ENCODE measurements at regions not wholly inside any gene's neighbourhood (a gene's known extent, or its start where the extent isn't known, plus 50 kb on each side); places are given as distances from the start of the nearest gene placed in this dataset.
A peak's percentile ranks its signal among the peaks of the same experiment; 100 is the strongest.

DNA sequence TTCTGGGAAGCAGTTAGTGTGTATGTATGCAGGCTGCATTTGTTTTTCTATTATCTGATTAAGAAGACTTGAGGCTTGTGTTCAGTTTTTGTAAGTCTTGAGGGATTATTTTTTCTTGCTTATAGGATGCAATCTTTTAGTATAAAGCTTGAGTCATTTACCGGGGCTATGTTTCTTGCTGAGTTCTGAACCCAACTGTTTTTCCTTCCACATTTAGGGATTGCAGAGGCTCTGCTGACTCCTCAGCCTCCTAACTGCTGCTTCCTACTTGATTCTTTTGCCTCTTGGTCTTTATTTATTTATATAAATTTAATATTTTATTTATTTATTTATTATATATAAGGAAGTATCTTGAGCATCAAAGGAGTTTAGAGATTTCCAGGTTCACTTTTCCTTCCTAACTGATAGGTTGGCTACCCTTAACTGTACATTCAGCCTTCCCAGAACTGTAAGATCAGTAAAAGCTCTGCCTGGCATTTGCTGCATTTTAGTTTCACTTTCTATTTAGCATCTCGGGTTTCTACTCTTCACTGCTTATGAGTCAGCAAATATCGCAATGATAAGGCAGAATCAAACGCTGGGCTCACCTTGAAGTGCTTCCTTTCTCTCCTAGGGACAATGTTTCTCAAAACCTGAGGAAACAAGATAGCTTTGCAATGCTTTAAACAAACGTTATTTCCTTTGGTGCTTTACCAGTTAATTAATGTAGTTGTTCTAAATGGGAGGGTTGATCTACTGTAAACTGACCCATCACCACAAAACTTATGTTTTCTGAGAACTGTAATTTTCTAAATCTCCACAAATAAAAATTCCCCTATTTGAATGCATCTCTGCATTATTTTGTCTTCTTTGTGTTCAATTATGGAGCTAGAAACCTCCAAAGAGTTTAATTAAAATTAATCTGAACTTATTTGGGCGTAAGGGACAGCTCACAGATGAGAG, 1183.7 kb upstream of the TMEM132C start (continued):
- TF ChIP-seq, protein P1, sequence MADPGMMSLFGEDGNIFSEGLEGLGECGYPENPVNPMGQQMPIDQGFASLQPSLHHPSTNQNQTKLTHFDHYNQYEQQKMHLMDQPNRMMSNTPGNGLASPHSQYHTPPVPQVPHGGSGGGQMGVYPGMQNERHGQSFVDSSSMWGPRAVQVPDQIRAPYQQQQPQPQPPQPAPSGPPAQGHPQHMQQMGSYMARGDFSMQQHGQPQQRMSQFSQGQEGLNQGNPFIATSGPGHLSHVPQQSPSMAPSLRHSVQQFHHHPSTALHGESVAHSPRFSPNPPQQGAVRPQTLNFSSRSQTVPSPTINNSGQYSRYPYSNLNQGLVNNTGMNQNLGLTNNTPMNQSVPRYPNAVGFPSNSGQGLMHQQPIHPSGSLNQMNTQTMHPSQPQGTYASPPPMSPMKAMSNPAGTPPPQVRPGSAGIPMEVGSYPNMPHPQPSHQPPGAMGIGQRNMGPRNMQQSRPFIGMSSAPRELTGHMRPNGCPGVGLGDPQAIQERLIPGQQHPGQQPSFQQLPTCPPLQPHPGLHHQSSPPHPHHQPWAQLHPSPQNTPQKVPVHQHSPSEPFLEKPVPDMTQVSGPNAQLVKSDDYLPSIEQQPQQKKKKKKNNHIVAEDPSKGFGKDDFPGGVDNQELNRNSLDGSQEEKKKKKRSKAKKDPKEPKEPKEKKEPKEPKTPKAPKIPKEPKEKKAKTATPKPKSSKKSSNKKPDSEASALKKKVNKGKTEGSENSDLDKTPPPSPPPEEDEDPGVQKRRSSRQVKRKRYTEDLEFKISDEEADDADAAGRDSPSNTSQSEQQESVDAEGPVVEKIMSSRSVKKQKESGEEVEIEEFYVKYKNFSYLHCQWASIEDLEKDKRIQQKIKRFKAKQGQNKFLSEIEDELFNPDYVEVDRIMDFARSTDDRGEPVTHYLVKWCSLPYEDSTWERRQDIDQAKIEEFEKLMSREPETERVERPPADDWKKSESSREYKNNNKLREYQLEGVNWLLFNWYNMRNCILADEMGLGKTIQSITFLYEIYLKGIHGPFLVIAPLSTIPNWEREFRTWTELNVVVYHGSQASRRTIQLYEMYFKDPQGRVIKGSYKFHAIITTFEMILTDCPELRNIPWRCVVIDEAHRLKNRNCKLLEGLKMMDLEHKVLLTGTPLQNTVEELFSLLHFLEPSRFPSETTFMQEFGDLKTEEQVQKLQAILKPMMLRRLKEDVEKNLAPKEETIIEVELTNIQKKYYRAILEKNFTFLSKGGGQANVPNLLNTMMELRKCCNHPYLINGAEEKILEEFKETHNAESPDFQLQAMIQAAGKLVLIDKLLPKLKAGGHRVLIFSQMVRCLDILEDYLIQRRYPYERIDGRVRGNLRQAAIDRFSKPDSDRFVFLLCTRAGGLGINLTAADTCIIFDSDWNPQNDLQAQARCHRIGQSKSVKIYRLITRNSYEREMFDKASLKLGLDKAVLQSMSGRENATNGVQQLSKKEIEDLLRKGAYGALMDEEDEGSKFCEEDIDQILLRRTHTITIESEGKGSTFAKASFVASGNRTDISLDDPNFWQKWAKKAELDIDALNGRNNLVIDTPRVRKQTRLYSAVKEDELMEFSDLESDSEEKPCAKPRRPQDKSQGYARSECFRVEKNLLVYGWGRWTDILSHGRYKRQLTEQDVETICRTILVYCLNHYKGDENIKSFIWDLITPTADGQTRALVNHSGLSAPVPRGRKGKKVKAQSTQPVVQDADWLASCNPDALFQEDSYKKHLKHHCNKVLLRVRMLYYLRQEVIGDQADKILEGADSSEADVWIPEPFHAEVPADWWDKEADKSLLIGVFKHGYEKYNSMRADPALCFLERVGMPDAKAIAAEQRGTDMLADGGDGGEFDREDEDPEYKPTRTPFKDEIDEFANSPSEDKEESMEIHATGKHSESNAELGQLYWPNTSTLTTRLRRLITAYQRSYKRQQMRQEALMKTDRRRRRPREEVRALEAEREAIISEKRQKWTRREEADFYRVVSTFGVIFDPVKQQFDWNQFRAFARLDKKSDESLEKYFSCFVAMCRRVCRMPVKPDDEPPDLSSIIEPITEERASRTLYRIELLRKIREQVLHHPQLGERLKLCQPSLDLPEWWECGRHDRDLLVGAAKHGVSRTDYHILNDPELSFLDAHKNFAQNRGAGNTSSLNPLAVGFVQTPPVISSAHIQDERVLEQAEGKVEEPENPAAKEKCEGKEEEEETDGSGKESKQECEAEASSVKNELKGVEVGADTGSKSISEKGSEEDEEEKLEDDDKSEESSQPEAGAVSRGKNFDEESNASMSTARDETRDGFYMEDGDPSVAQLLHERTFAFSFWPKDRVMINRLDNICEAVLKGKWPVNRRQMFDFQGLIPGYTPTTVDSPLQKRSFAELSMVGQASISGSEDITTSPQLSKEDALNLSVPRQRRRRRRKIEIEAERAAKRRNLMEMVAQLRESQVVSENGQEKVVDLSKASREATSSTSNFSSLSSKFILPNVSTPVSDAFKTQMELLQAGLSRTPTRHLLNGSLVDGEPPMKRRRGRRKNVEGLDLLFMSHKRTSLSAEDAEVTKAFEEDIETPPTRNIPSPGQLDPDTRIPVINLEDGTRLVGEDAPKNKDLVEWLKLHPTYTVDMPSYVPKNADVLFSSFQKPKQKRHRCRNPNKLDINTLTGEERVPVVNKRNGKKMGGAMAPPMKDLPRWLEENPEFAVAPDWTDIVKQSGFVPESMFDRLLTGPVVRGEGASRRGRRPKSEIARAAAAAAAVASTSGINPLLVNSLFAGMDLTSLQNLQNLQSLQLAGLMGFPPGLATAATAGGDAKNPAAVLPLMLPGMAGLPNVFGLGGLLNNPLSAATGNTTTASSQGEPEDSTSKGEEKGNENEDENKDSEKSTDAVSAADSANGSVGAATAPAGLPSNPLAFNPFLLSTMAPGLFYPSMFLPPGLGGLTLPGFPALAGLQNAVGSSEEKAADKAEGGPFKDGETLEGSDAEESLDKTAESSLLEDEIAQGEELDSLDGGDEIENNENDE (IDR thresholded peaks at IDR 0.05; ENCODE audit: insufficient replicate concordance, low read length), result no peak
- TF ChIP-seq, protein P2, sequence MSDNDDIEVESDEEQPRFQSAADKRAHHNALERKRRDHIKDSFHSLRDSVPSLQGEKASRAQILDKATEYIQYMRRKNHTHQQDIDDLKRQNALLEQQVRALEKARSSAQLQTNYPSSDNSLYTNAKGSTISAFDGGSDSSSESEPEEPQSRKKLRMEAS (IDR thresholded peaks at IDR 0.05), result no peak
- TF ChIP-seq MAFK (IDR thresholded peaks at IDR 0.05; ENCODE audit: low read depth, low read length) (peak; percentile 97), SIX5 (IDR thresholded peaks at IDR 0.05; ENCODE audit: low read depth, low read length) (no peak), FOSL1 (IDR thresholded peaks at IDR 0.05; ENCODE audit: insufficient read depth, low read depth, low read length) (no peak), BACH1 (IDR thresholded peaks at IDR 0.05; ENCODE audit: low read length) (peak; percentile 100), CTBP2 (IDR thresholded peaks at IDR 0.05; ENCODE audit: borderline replicate concordance, insufficient read depth, insufficient read length, low read length) (no peak), TAF7 (optimal IDR thresholded peaks at IDR 0.05; ENCODE audit: borderline replicate concordance, low read depth, low read length) (no peak), RBBP5 (IDR thresholded peaks at IDR 0.05; ENCODE audit: borderline replicate concordance, low read depth, low read length) (no peak), POLR2AphosphoS5 (IDR thresholded peaks at IDR 0.05; ENCODE audit: low read depth, low read length) (no peak)
